ENCODE measurements at regions not wholly inside any gene's neighbourhood (a gene's known extent, or its start where the extent isn't known, plus 50 kb on each side); places are given as distances from the start of the nearest gene placed in this dataset.

GRCh38 chr9:11323457-11323856 lies 710.7 kb upstream of the PTPRD start:
- H3K36me3 Mint-ChIP-seq: no peaks in the 10 kb centered on the region
- no peaks in the 10 kb centered on the region for H3K36me3 ChIP-seq (ENCODE audit: control insufficient read depth, insufficient read depth, low read length)
- H3K9me3 ChIP-seq (ENCODE audit: control insufficient read depth, insufficient read depth, low read length): no peaks in the 10 kb centered on the region
- H3K27ac Mint-ChIP-seq: no peak overlapping the region
- H3K27me3 Mint-ChIP-seq (ENCODE audit: low read depth in 2 of 2): no peaks in the 10 kb centered on the region
- intact Hi-C loops (cut with micrococcal nuclease): no loop called here
- H3K27me3 ChIP-seq (ENCODE audit: control insufficient read depth, insufficient read depth, low read length): no peaks in the 10 kb centered on the region
- no CpG with 5 or more reads among the region's 1 CpG for WGBS (ENCODE audit: insufficient coverage)
- H3K4me1 Mint-ChIP-seq: no peaks in the 10 kb centered on the region
- H3K27ac ChIP-seq (ENCODE audit: low read length): no peak overlapping the region
- no peak overlapping the region for H3K4me3 Mint-ChIP-seq
- TF ChIP-seq CTCF (IDR thresholded peaks at IDR 0.05): no peak
- H3K4me3 ChIP-seq (ENCODE audit: low read length): no peak overlapping the region
- no peak for ATAC-seq
- no peaks in the 10 kb centered on the region for H3K4me1 ChIP-seq (ENCODE audit: control insufficient read depth, insufficient read depth, low read length)
- DNase-seq: no peak
- H3K9me3 Mint-ChIP-seq: peaks cover 0 to 2% of the 10 kb centered on the region in 2 donors

- no peak overlapping the region for H3K27ac Mint-ChIP-seq
- peaks cover 0 to 2% of the 10 kb centered on the region in 2 donors for H3K9me3 Mint-ChIP-seq
- intact Hi-C loops (cut with micrococcal nuclease): no loop called here
- H3K4me1 ChIP-seq (ENCODE audit: control insufficient read depth, insufficient read depth, low read length): no peaks in the 10 kb centered on the region
- H3K27ac ChIP-seq (ENCODE audit: low read length): no peak overlapping the region
- no peaks in the 10 kb centered on the region for H3K27me3 Mint-ChIP-seq (ENCODE audit: low read depth in 2 of 2)
- no peaks in the 10 kb centered on the region for H3K9me3 ChIP-seq (ENCODE audit: control insufficient read depth, insufficient read depth, low read length)
- H3K36me3 Mint-ChIP-seq: no peaks in the 10 kb centered on the region
- ATAC-seq: no peak
- H3K4me1 Mint-ChIP-seq: no peaks in the 10 kb centered on the region
- no peaks in the 10 kb centered on the region for H3K27me3 ChIP-seq (ENCODE audit: control insufficient read depth, insufficient read depth, low read length)
- H3K4me3 Mint-ChIP-seq: no peak overlapping the region
- no peaks in the 10 kb centered on the region for H3K36me3 ChIP-seq (ENCODE audit: control insufficient read depth, insufficient read depth, low read length)
- no peak for TF ChIP-seq CTCF (IDR thresholded peaks at IDR 0.05)
- H3K4me3 ChIP-seq (ENCODE audit: low read length): no peak overlapping the region
- no peak for DNase-seq
These were observed 713.4 kb upstream of the PTPRD start for GRCh38 chr9:11326231-11326630.

GRCh38 chr9:11328326-11328725 lies 715.5 kb upstream of the PTPRD start:
- WGBS (ENCODE audit: insufficient coverage): 86% methylated on average over 5 of the region's 6 CpGs
- Mint-ChIP-seq H3K27me3 (ENCODE audit: low read depth in 2 of 2) (no peaks in the 10 kb centered on the region), H3K36me3 (no peaks in the 10 kb centered on the region), H3K4me3 (no peak overlapping the region), H3K27ac (no peak overlapping the region), H3K4me1 (no peaks in the 10 kb centered on the region), H3K9me3 (peaks cover 5 to 6% of the 10 kb centered on the region in 2 donors)
- Histone ChIP-seq H3K27me3 (ENCODE audit: control insufficient read depth, insufficient read depth, low read length) (no peaks in the 10 kb centered on the region), H3K36me3 (ENCODE audit: control insufficient read depth, insufficient read depth, low read length) (no peaks in the 10 kb centered on the region), H3K27ac (ENCODE audit: low read length) (no peak overlapping the region), H3K4me3 (ENCODE audit: low read length) (no peak overlapping the region), H3K4me1 (ENCODE audit: control insufficient read depth, insufficient read depth, low read length) (no peaks in the 10 kb centered on the region), H3K9me3 (ENCODE audit: control insufficient read depth, insufficient read depth, low read length) (no peaks in the 10 kb centered on the region)
- ATAC-seq (no peak), DNase-seq (no peak)
- intact Hi-C loops (cut with micrococcal nuclease): no loop called here
- TF ChIP-seq CTCF (IDR thresholded peaks at IDR 0.05): no peak

- H3K27me3 ChIP-seq (ENCODE audit: control insufficient read depth, insufficient read depth, low read length): no peaks in the 10 kb centered on the region
- Mint-ChIP-seq H3K4me3 (no peak overlapping the region), H3K4me1 (no peaks in the 10 kb centered on the region)
These were observed 722.2 kb upstream of the PTPRD start for GRCh38 chr9:11335011-11335410.

More at GRCh38 chr9:11335011-11335410, 722.2 kb upstream of the PTPRD start:
- H3K9me3 ChIP-seq (ENCODE audit: control insufficient read depth, insufficient read depth, low read length): no peaks in the 10 kb centered on the region
- TF ChIP-seq CTCF (IDR thresholded peaks at IDR 0.05): no peak
- H3K27ac Mint-ChIP-seq: no peak overlapping the region
- no peaks in the 10 kb centered on the region for H3K36me3 ChIP-seq (ENCODE audit: control insufficient read depth, insufficient read depth, low read length)
- H3K27me3 Mint-ChIP-seq (ENCODE audit: low read depth in 2 of 2): no peaks in the 10 kb centered on the region
- no peaks in the 10 kb centered on the region for H3K36me3 Mint-ChIP-seq
- DNase-seq: no peak
- intact Hi-C loops (cut with micrococcal nuclease): no loop called here
- H3K4me3 ChIP-seq (ENCODE audit: low read length): no peak overlapping the region
- no peak overlapping the region for H3K27ac ChIP-seq (ENCODE audit: low read length)
- H3K9me3 Mint-ChIP-seq: peaks cover 9 to 11% of the 10 kb centered on the region in 2 donors
- no peaks in the 10 kb centered on the region for H3K4me1 ChIP-seq (ENCODE audit: control insufficient read depth, insufficient read depth, low read length)
- no peak for ATAC-seq
